Endodermal cell (in vitro differentiated cells): ENCODE measurements at regions not wholly inside any gene's neighbourhood (a gene's known extent, or its start where the extent isn't known, plus 50 kb on each side); places are given as distances from the start of the nearest gene placed in this dataset.

Experiments
- DNase-seq: peaks from one replicate; pipeline ENCODE4 v3.0.0-alpha.2; 2017
- H3K27ac ChIP-seq: 2 replicates; pipeline ENCODE4 v1.5.1; 2013; ENCODE audit warnings: mild to moderate bottlenecking, low read depth, low read length, moderate library complexity
- H3K27me3 ChIP-seq: 2 replicates; pipeline ENCODE4 v1.6.1; 2013; ENCODE audit warnings: mild to moderate bottlenecking, low read length, moderate library complexity; ENCODE audit not compliant: insufficient read depth, control insufficient read depth, poor library complexity, severe bottlenecking
- H3K36me3 ChIP-seq: 2 replicates; pipeline ENCODE4 v1.7.0; 2013; ENCODE audit warnings: mild to moderate bottlenecking, low read length, moderate library complexity; ENCODE audit not compliant: control insufficient read depth, insufficient read depth
- H3K4me1 ChIP-seq: one replicate; pipeline ENCODE4 v1.7.0; 2013; ENCODE audit warnings: low read length; ENCODE audit not compliant: control insufficient read depth, insufficient read depth
- H3K4me3 ChIP-seq: 2 replicates; pipeline ENCODE4 v1.5.1; 2013; ENCODE audit warnings: mild to moderate bottlenecking, low read length, moderate library complexity
- H3K9ac ChIP-seq: 2 replicates; pipeline ENCODE4 v1.6.1; 2013; ENCODE audit warnings: mild to moderate bottlenecking, low read length, moderate library complexity; ENCODE audit not compliant: poor library complexity, severe bottlenecking; ENCODE audit errors: extremely low read depth
- H3K9me3 ChIP-seq: 2 replicates; pipeline ENCODE4 v1.6.1; 2013; ENCODE audit warnings: mild to moderate bottlenecking, low read length, moderate library complexity; ENCODE audit not compliant: control insufficient read depth
- H3K27ac Mint-ChIP-seq: 2 replicates; pipeline ENCODE4 v1.8.0; 2020; ENCODE audit warnings: mixed read lengths
- H3K27me3 Mint-ChIP-seq: 2 replicates; pipeline ENCODE4 v1.8.0; 2021; ENCODE audit warnings: mild to moderate bottlenecking, mixed read lengths; ENCODE audit not compliant: insufficient read depth
- H3K36me3 Mint-ChIP-seq: 2 replicates; pipeline ENCODE4 v1.8.0; 2020; ENCODE audit warnings: low read depth, mixed read lengths
- H3K4me1 Mint-ChIP-seq: 2 replicates; pipeline ENCODE4 v1.8.0; 2020; ENCODE audit warnings: mixed read lengths
- H3K4me3 Mint-ChIP-seq: 2 replicates; pipeline ENCODE4 v1.8.0; 2020; ENCODE audit warnings: mild to moderate bottlenecking, moderate library complexity, mixed read lengths
- H3K9me3 Mint-ChIP-seq: 2 replicates; pipeline ENCODE4 v1.8.0; 2020; ENCODE audit warnings: mild to moderate bottlenecking, mixed read lengths
- CTCF ChIP-seq: fragments of 200-600 bp; sonication (generic); conservative IDR thresholded peaks from 2 replicates; pipeline ENCODE4 v1.5.0; 2021; ENCODE audit warnings: antibody characterized with exemption, mild to moderate bottlenecking
- WGBS, 2 experiments: methylation state at CpG; one replicate each; pipeline versions ENCODE4 v1.1.5 to v1.1.7; 2013; ENCODE audit warnings: missing lambda C conversion rate in 2 of 2, mixed read lengths in 1 of 2; ENCODE audit not compliant: insufficient coverage in 1 of 2, insufficient read length in 1 of 2; 5-methylcytosine and 5-hydroxymethylcytosine counted together

GRCh38 chr4:32658019-32658418, 1937.8 kb downstream of the PCDH7 start:
- Mint-ChIP-seq H3K4me1 (peaks cover 31% of the 10 kb centered on the region), H3K36me3 (no peaks in the 10 kb centered on the region)

GRCh38 chr4:32661229-32661628, 1941.1 kb downstream of the PCDH7 start:
- Mint-ChIP-seq H3K36me3 (no peaks in the 10 kb centered on the region), H3K4me1 (peaks cover 26% of the 10 kb centered on the region), H3K4me3 (no peak overlapping the region), H3K27me3 (no peaks in the 10 kb centered on the region), H3K9me3 (peaks cover 14% of the 10 kb centered on the region), H3K27ac (no peak overlapping the region)
- TF ChIP-seq CTCF = no peak
- Histone ChIP-seq H3K4me3 (no peak overlapping the region), H3K9ac (no peak overlapping the region), H3K27me3 (no peaks in the 10 kb centered on the region), H3K36me3 (no peaks in the 10 kb centered on the region), H3K27ac (no peak overlapping the region), H3K4me1 (no peaks in the 10 kb centered on the region), H3K9me3 (peaks cover 9% of the 10 kb centered on the region)
- WGBS, 2 experiments = 82 to 93% methylated on average over 2 of the region's 3 CpGs
- DNase-seq = no peak

More at GRCh38 chr4:32658019-32658418, 1937.8 kb downstream of the PCDH7 start:
- no peaks in the 10 kb centered on the region for H3K36me3 ChIP-seq
- WGBS, 2 experiments = 77 to 90% methylated on average over 2 to 3 of the region's 3 CpGs
- peak overlapping the region; percentile 87 for H3K27ac Mint-ChIP-seq
- no peak overlapping the region for H3K4me3 ChIP-seq
- peaks cover 20% of the 10 kb centered on the region for H3K9me3 Mint-ChIP-seq
- no peak overlapping the region for H3K27ac ChIP-seq
- H3K4me3 Mint-ChIP-seq = no peak overlapping the region
- H3K9me3 ChIP-seq = peaks cover 9% of the 10 kb centered on the region
- TF ChIP-seq CTCF = no peak
- DNase-seq = peak; percentile 56
- no peaks in the 10 kb centered on the region for H3K27me3 Mint-ChIP-seq
- H3K27me3 ChIP-seq = no peaks in the 10 kb centered on the region
- H3K9ac ChIP-seq = no peak overlapping the region
- H3K4me1 ChIP-seq = no peaks in the 10 kb centered on the region

GRCh38 chr4:32662803-32663202, 1942.6 kb downstream of the PCDH7 start:
- WGBS, 2 experiments = 100% methylated on average over 2 of the region's 2 CpGs; no CpG with 5 or more reads in 1 of the 2 experiments
- H3K36me3 Mint-ChIP-seq = no peaks in the 10 kb centered on the region
- DNase-seq = no peak

More at GRCh38 chr4:32662803-32663202, 1942.6 kb downstream of the PCDH7 start:
- Histone ChIP-seq H3K9ac (no peak overlapping the region), H3K27me3 (no peaks in the 10 kb centered on the region), H3K4me3 (no peak overlapping the region), H3K36me3 (no peaks in the 10 kb centered on the region), H3K27ac (no peak overlapping the region), H3K9me3 (peaks cover 9% of the 10 kb centered on the region), H3K4me1 (no peaks in the 10 kb centered on the region)
- no peak for TF ChIP-seq CTCF
- Mint-ChIP-seq H3K27ac (no peak overlapping the region), H3K27me3 (no peaks in the 10 kb centered on the region), H3K4me1 (peaks cover 12% of the 10 kb centered on the region), H3K9me3 (peaks cover 14% of the 10 kb centered on the region), H3K4me3 (no peak overlapping the region)
